Panc1 (cell line): ENCODE measurements at regions not wholly inside any gene's neighbourhood (a gene's known extent, or its start where the extent isn't known, plus 50 kb on each side); places are given as distances from the start of the nearest gene placed in this dataset.

Source experiments
- ATAC-seq: fragments of 200-7000 bp; cut with Tn5 transposase; 2 replicates; pipeline ENCODE4 v1.9.1; 2020; ENCODE audit warnings: mild to moderate bottlenecking, moderate library complexity
- BruUV-seq: library from RNA; stranded (reverse); fragments of 400-500 nt; replicated peaks from 2 replicates; lab custom pipeline; 2021; lab: Mats Ljungman, UMichigan
- CTCF ChIA-PET: fragments of 300-600 bp; sonication (Branson Sonifier 250); formaldehyde crosslinking; loops from one replicate; lab custom pipeline; 2022; ENCODE audit warnings: antibody characterized with exemption; lab: Charles Lee
- POLR2A ChIA-PET: fragments of 300-600 bp; sonication (Branson Sonifier 250); formaldehyde crosslinking; loops from one replicate; lab custom pipeline; 2022; ENCODE audit warnings: antibody characterized with exemption; lab: Charles Lee
- DNase-seq: peaks from one replicate; pipeline ENCODE4 v3.0.0-alpha.2; 2010; ENCODE audit warnings: low read depth, low spot score
- H3K27ac ChIP-seq: 2 replicates; pipeline ENCODE4 v1.5.1; 2011; ENCODE audit warnings: mild to moderate bottlenecking, low read length, inconsistent platforms
- H3K27me3 ChIP-seq: fragments of 200-500 bp; sonication (Bioruptor generic); 2 replicates; pipeline ENCODE4 v1.6.0; 2014; ENCODE audit warnings: low read length, inconsistent platforms; ENCODE audit not compliant: control insufficient read depth, insufficient read depth
- H3K36me3 ChIP-seq: fragments of 200-500 bp; sonication (Bioruptor generic); 2 replicates; pipeline ENCODE4 v1.5.1; 2014; ENCODE audit warnings: inconsistent platforms, mild to moderate bottlenecking, low read length, moderate library complexity; ENCODE audit not compliant: control insufficient read depth, insufficient read depth
- H3K4me1 ChIP-seq: 2 replicates; pipeline ENCODE4 v1.5.1; 2011; ENCODE audit warnings: inconsistent platforms, mild to moderate bottlenecking, low read length, moderate library complexity; ENCODE audit not compliant: control insufficient read depth, insufficient read depth
- H3K4me3 ChIP-seq, 2 experiments: 2 replicates each; pipeline ENCODE4 v1.5.1; 2011 to 2012; ENCODE audit warnings: low read depth in 2 of 2, low read length in 2 of 2, mild to moderate bottlenecking in 2 of 2, inconsistent platforms in 1 of 2, moderate library complexity in 1 of 2
- H3K9me3 ChIP-seq: fragments of 200-500 bp; sonication (Bioruptor generic); 2 replicates; pipeline ENCODE4 v1.5.1; 2014; ENCODE audit warnings: low read depth, mild to moderate bottlenecking, inconsistent platforms, low read length, moderate library complexity; ENCODE audit not compliant: control insufficient read depth, insufficient read depth
- POLR2AphosphoS5 ChIP-seq: IDR thresholded peaks from 2 replicates; pipeline ENCODE4 v1.6.1; 2012; ENCODE audit warnings: mild to moderate bottlenecking, low read depth, low read length, moderate library complexity
- SIN3A ChIP-seq: IDR thresholded peaks from 2 replicates; pipeline ENCODE4 v1.6.1; 2012; ENCODE audit warnings: low read depth, mild to moderate bottlenecking, low read length, moderate library complexity, borderline replicate concordance; ENCODE audit not compliant: insufficient read depth
- in situ Hi-C: cut with HindIII; loops from 2 replicates; pipeline ENCODE4 v1.10.0; 2016; ENCODE audit warnings: low sequenced_read_pairs, low pct_unique_long_range_greater_than_20kb
- intact Hi-C: fragments of 100-400 bp; cut with micrococcal nuclease; formaldehyde crosslinking; loops from one replicate; pipeline ENCODE4 v1.10.0; 2022; ENCODE audit not compliant: unreplicated experiment
- TF ChIP-seq, protein P1 (sequence below): fragments of 450-650 bp; IDR thresholded peaks from 2 replicates; pipeline ENCODE4 v1.5.1; 2017; ENCODE audit warnings: mild to moderate bottlenecking
- TF ChIP-seq, protein P2 (sequence below), 2 experiments: IDR thresholded peaks; 2 replicates each; pipeline ENCODE4 v1.6.1; 2011 to 2012; ENCODE audit warnings: low read depth in 2 of 2, control low read depth in 1 of 2, low read length in 1 of 2, mild to moderate bottlenecking in 1 of 2, moderate library complexity in 1 of 2; ENCODE audit not compliant: insufficient read depth in 1 of 2

DNA sequence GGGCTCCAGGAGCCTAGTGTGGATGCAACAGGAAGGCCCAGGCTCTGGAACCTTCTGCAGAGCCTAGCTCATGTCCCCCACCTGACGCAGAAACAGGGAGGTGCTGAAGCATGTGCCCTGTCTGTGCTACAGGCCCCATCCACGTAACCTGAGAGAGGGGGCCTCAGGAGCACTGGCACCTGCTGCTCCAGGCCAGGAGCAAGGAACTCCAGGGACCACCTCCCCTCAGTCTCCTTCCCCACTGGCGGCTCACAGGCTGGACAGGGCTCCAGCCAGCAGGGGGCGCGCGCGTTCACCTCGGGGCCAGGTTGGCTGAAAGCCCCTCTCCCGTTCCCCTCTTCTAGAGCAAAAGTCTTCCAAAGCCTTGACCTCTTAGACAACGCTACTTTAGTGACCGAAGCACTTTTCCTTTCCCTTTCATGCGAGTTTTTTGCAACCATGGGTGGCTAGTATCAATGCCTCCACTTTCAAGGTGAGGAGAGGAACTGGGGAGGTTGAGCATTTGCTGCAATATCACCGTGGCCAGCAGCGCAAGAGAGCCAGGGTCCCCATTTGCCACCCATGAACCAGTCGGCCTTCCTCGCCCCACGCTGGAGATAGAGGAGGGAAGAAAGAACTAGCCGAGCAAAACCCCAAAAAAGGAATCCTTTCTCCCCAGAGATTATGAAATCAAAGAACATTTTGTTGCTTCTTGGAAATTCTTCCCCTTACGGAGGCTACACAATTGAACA is 52.4 kb upstream of the GPR157 start:
- H3K27me3 ChIP-seq, result no peaks in the 10 kb centered on the region
- peak overlapping the region; percentile 69 for H3K27ac ChIP-seq
- in situ Hi-C loops, result no loop called here
- DNase-seq (no peak), ATAC-seq (peak; percentile 44)
- TF ChIP-seq POLR2AphosphoS5, result no peak
- TF ChIP-seq, protein P1, sequence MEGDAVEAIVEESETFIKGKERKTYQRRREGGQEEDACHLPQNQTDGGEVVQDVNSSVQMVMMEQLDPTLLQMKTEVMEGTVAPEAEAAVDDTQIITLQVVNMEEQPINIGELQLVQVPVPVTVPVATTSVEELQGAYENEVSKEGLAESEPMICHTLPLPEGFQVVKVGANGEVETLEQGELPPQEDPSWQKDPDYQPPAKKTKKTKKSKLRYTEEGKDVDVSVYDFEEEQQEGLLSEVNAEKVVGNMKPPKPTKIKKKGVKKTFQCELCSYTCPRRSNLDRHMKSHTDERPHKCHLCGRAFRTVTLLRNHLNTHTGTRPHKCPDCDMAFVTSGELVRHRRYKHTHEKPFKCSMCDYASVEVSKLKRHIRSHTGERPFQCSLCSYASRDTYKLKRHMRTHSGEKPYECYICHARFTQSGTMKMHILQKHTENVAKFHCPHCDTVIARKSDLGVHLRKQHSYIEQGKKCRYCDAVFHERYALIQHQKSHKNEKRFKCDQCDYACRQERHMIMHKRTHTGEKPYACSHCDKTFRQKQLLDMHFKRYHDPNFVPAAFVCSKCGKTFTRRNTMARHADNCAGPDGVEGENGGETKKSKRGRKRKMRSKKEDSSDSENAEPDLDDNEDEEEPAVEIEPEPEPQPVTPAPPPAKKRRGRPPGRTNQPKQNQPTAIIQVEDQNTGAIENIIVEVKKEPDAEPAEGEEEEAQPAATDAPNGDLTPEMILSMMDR, result peak; percentile 99
- TF ChIP-seq, protein P2, sequence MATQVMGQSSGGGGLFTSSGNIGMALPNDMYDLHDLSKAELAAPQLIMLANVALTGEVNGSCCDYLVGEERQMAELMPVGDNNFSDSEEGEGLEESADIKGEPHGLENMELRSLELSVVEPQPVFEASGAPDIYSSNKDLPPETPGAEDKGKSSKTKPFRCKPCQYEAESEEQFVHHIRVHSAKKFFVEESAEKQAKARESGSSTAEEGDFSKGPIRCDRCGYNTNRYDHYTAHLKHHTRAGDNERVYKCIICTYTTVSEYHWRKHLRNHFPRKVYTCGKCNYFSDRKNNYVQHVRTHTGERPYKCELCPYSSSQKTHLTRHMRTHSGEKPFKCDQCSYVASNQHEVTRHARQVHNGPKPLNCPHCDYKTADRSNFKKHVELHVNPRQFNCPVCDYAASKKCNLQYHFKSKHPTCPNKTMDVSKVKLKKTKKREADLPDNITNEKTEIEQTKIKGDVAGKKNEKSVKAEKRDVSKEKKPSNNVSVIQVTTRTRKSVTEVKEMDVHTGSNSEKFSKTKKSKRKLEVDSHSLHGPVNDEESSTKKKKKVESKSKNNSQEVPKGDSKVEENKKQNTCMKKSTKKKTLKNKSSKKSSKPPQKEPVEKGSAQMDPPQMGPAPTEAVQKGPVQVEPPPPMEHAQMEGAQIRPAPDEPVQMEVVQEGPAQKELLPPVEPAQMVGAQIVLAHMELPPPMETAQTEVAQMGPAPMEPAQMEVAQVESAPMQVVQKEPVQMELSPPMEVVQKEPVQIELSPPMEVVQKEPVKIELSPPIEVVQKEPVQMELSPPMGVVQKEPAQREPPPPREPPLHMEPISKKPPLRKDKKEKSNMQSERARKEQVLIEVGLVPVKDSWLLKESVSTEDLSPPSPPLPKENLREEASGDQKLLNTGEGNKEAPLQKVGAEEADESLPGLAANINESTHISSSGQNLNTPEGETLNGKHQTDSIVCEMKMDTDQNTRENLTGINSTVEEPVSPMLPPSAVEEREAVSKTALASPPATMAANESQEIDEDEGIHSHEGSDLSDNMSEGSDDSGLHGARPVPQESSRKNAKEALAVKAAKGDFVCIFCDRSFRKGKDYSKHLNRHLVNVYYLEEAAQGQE (IDR thresholded peaks at IDR 0.05; ENCODE audit: insufficient read depth in 1 of 2, low read depth in 2 of 2, low read length in 1 of 2), result no peak
- no peak for TF ChIP-seq SIN3A
- CTCF ChIA-PET, result interaction anchor here (0.6 to 0.7 kb wide), 2 partner anchors 16 to 60 kb away, joined by 3 read pairs; no protein-coding TSS in a partner anchor
- H3K4me1 ChIP-seq, result peaks cover 26% of the 10 kb centered on the region
- H3K9me3 ChIP-seq, result no peaks in the 10 kb centered on the region
- H3K4me3 ChIP-seq, result peak overlapping the region; percentile 55 to 61
- BruUV-seq, result no TSS peak
- intact Hi-C loops, result no loop called here
- no peaks in the 10 kb centered on the region; the same call in 1 of the 2 replicates for H3K36me3 ChIP-seq
- POLR2A ChIA-PET, result interaction anchor here (0.6 kb wide), 1 partner anchor 18 kb away, joined by 9 read pairs; no protein-coding TSS in a partner anchor

DNA sequence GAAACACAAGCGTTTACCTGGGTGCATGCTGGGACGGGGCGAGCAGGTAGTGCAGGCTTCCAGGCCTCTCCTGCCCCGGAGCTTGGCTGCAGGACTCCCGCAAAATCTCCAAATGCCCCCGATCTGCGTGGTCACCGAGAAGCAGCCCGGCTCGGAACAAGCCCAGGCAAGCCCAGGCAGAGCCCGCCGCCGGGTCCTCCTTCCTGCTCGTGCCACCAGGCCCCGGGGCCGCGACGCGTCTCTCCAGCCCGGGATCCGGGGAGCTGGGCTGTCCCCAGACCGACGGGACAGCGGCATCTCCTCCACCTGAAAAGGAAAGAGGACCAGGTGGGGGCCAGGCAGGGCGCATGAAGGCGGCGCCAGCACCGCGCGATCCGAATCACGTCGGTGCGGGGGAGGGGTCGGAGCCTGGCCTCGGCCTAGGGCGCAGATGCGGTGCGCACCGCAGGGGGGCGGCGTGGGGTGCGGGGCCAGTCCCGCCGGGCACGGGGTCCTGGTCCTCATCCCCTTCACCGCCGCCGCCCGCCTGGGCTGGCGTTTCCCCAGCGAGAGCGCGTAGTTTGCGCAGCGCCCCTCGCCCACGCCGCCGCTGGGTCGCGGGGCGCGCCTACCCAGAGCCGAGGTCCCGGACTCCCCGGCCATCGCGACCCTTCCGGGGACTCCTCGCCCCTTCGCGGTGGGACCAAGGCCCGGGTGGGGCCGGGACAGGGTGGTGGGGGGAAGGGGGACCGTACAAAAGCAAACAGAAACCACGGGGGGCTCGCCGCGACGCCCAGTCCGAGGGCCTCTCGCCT is 52.4 kb upstream of the H6PD start:
- DNase-seq (no peak), ATAC-seq (peak; percentile 67)
- BruUV-seq, result no TSS peak
- peak overlapping the region; percentile 69 for H3K27ac ChIP-seq
- intact Hi-C loops, result no loop called here
- in situ Hi-C loops, result no loop called here
- H3K4me3 ChIP-seq, result peak overlapping the region; percentile 55 to 61
- H3K36me3 ChIP-seq, result no peaks in the 10 kb centered on the region; the same call in 1 of the 2 replicates
- H3K9me3 ChIP-seq, result no peaks in the 10 kb centered on the region
- H3K27me3 ChIP-seq, result no peaks in the 10 kb centered on the region
- H3K4me1 ChIP-seq, result peaks cover 26% of the 10 kb centered on the region
- ChIA-PET POLR2A (interaction anchor here (0.6 kb wide), 2 partner anchors 19 to 41 kb away, joined by 4 to 9 read pairs; no protein-coding TSS in a partner anchor), CTCF (no interaction called here)
- TF ChIP-seq POLR2AphosphoS5, result no peak
